Erythroblast (primary cell): ENCODE measurements at regions not wholly inside any gene's neighbourhood (a gene's known extent, or its start where the extent isn't known, plus 50 kb on each side); places are given as distances from the start of the nearest gene placed in this dataset.

ENCODE experiments used
- GATA1 ChIP-seq: IDR thresholded peaks from 2 replicates; pipeline ENCODE4 v1.6.1; 2011; ENCODE audit warnings: low read depth, mild to moderate bottlenecking, control low read depth, low read length, moderate library complexity
- POLR2A ChIP-seq: IDR thresholded peaks from 2 replicates; pipeline ENCODE4 v1.6.1; 2011; ENCODE audit warnings: mild to moderate bottlenecking, low read length

GRCh38 chr1:229067546-229067945 lies 203.4 kb upstream of the RAB4A start:
- no peak for TF ChIP-seq POLR2A
- TF ChIP-seq GATA1: no peak
